ENCODE measurements at regions not wholly inside any gene's neighbourhood (a gene's known extent, or its start where the extent isn't known, plus 50 kb on each side); places are given as distances from the start of the nearest gene placed in this dataset.

GRCh38 chrX:147602176-147602696, 309.5 kb upstream of the FMR1 start:
- no peak for DNase-seq (ENCODE audit: low spot score)
- no peak for ATAC-seq (ENCODE audit: low FRiP score)
- no peak for TF ChIP-seq CTCF (IDR thresholded peaks at IDR 0.05)

GRCh38 chrX:147626605-147627004, 285.1 kb upstream of the FMR1 start:
- DNase-seq (ENCODE audit: low spot score) = no peak
- no peak for TF ChIP-seq CTCF (IDR thresholded peaks at IDR 0.05)
- ATAC-seq (ENCODE audit: low FRiP score) = no peak

GRCh38 chrX:147635186-147635585, 276.5 kb upstream of the FMR1 start:
- no peak for TF ChIP-seq CTCF (IDR thresholded peaks at IDR 0.05)
- DNase-seq (ENCODE audit: low spot score) (no peak), ATAC-seq (ENCODE audit: low FRiP score) (no peak)

GRCh38 chrX:147637190-147637589, 274.5 kb upstream of the FMR1 start:
- ATAC-seq (ENCODE audit: low FRiP score) (no peak), DNase-seq (ENCODE audit: low spot score) (no peak)

GRCh38 chrX:147646949-147647723, 264.6 kb upstream of the FMR1 start:
- TF ChIP-seq CTCF (IDR thresholded peaks at IDR 0.05) = no peak
- DNase-seq (ENCODE audit: low spot score) = no peak
- no peak for ATAC-seq (ENCODE audit: low FRiP score)

More at GRCh38 chrX:147637190-147637589, 274.5 kb upstream of the FMR1 start:
- TF ChIP-seq CTCF (IDR thresholded peaks at IDR 0.05) = no peak

- DNase-seq (ENCODE audit: low spot score) = no peak
- ATAC-seq (ENCODE audit: low FRiP score) = no peak
- no peak for TF ChIP-seq CTCF (IDR thresholded peaks at IDR 0.05)
Observed at GRCh38 chrX:147675819-147676218, 235.9 kb upstream of the FMR1 start.
